ENCODE measurements at regions not wholly inside any gene's neighbourhood (a gene's known extent, or its start where the extent isn't known, plus 50 kb on each side); places are given as distances from the start of the nearest gene placed in this dataset.

DNA sequence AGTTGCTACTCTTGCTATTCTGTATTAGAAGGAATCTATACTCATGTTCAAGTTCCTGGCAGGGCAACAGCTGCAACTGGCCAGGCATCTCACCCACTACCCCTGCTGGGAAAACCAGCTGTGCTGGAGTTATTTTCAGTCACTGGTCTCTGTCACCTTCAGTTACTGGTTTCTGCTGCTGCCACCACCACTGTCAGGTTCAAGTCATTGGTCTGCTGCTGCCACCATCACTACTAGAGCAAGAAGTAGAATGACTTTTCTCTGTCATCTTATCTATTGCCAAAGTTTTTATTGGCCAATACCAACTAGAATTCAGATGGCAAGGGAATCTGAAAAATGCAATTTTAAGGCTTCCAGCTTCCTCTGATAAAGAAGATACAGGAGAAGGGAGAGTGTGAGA is 1615.2 kb downstream of the OLFM4 start:
- H3K36me3 ChIP-seq (ENCODE audit: insufficient read depth, low read length), result no peaks in the 10 kb centered on the region
- H3K27me3 ChIP-seq (ENCODE audit: insufficient read depth, low read depth, low read length), result no peaks in the 10 kb centered on the region
- no peaks in the 10 kb centered on the region for H3K79me2 ChIP-seq (replicated peaks; ENCODE audit: insufficient read depth, low read length)
- no peak overlapping the region for H3K27ac ChIP-seq (ENCODE audit: low read length)
- no peaks in the 10 kb centered on the region for H4K20me1 ChIP-seq (ENCODE audit: insufficient read depth)
- H3K9me3 ChIP-seq (ENCODE audit: low read length), result no peaks in the 10 kb centered on the region
- H3K9me2 ChIP-seq (ENCODE audit: insufficient read depth, low read length), result no peaks in the 10 kb centered on the region
- no peak overlapping the region for H2AFZ ChIP-seq (ENCODE audit: low read depth, low read length)
- no peak overlapping the region for H3K4me2 ChIP-seq (ENCODE audit: low read length)
- H3F3A ChIP-seq (ENCODE audit: insufficient read depth, low read length, poor library complexity, severe bottlenecking), result no peaks in the 10 kb centered on the region
- no peak overlapping the region for H3K9ac ChIP-seq (ENCODE audit: low read length)
- no peak overlapping the region for H3K4me3 ChIP-seq (ENCODE audit: low read length)
- TF ChIP-seq MXI1 (conservative IDR thresholded peaks at IDR 0.05; ENCODE audit: poor library complexity, severe bottlenecking) (no peak), RAD21 (conservative IDR thresholded peaks at IDR 0.05) (no peak), EZH2 (IDR thresholded peaks at IDR 0.05; ENCODE audit: borderline replicate concordance, insufficient read depth, low read length, poor library complexity, severe bottlenecking) (no peak), SMC3 (conservative IDR thresholded peaks at IDR 0.05; ENCODE audit: poor library complexity) (no peak), EP300 (conservative IDR thresholded peaks at IDR 0.05; ENCODE audit: poor library complexity, severe bottlenecking) (no peak), TAF1 (IDR thresholded peaks at IDR 0.05; ENCODE audit: low read depth) (no peak), POLR2AphosphoS5 (IDR thresholded peaks at IDR 0.05) (no peak)
- TF ChIP-seq, protein P1, sequence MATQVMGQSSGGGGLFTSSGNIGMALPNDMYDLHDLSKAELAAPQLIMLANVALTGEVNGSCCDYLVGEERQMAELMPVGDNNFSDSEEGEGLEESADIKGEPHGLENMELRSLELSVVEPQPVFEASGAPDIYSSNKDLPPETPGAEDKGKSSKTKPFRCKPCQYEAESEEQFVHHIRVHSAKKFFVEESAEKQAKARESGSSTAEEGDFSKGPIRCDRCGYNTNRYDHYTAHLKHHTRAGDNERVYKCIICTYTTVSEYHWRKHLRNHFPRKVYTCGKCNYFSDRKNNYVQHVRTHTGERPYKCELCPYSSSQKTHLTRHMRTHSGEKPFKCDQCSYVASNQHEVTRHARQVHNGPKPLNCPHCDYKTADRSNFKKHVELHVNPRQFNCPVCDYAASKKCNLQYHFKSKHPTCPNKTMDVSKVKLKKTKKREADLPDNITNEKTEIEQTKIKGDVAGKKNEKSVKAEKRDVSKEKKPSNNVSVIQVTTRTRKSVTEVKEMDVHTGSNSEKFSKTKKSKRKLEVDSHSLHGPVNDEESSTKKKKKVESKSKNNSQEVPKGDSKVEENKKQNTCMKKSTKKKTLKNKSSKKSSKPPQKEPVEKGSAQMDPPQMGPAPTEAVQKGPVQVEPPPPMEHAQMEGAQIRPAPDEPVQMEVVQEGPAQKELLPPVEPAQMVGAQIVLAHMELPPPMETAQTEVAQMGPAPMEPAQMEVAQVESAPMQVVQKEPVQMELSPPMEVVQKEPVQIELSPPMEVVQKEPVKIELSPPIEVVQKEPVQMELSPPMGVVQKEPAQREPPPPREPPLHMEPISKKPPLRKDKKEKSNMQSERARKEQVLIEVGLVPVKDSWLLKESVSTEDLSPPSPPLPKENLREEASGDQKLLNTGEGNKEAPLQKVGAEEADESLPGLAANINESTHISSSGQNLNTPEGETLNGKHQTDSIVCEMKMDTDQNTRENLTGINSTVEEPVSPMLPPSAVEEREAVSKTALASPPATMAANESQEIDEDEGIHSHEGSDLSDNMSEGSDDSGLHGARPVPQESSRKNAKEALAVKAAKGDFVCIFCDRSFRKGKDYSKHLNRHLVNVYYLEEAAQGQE (IDR thresholded peaks at IDR 0.05; ENCODE audit: borderline replicate concordance), result no peak
- TF ChIP-seq, protein P2, sequence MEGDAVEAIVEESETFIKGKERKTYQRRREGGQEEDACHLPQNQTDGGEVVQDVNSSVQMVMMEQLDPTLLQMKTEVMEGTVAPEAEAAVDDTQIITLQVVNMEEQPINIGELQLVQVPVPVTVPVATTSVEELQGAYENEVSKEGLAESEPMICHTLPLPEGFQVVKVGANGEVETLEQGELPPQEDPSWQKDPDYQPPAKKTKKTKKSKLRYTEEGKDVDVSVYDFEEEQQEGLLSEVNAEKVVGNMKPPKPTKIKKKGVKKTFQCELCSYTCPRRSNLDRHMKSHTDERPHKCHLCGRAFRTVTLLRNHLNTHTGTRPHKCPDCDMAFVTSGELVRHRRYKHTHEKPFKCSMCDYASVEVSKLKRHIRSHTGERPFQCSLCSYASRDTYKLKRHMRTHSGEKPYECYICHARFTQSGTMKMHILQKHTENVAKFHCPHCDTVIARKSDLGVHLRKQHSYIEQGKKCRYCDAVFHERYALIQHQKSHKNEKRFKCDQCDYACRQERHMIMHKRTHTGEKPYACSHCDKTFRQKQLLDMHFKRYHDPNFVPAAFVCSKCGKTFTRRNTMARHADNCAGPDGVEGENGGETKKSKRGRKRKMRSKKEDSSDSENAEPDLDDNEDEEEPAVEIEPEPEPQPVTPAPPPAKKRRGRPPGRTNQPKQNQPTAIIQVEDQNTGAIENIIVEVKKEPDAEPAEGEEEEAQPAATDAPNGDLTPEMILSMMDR (IDR thresholded peaks at IDR 0.05; ENCODE audit: poor library complexity, severe bottlenecking), result no peak

DNA sequence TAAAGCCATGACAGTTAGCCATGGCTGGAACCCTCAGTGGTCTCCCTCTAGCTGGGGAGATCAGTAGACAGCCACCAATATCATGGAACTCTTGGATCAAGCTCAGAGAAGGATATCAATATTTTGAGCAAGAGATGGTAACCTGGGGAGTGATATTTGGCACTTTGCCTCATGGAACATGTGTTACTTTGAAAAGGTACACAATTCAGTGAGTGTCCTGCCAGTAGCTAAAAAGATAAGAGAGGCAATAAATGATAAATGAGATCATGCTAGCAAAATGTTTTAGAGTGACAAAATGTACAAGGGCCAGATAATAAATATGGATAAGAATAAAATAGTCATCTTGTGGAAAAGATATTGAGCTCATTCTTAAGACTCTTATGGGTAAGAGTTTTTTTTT is 1618.7 kb downstream of the OLFM4 start:
- Histone ChIP-seq H3K4me3 (ENCODE audit: low read length) (no peak overlapping the region), H3F3A (ENCODE audit: insufficient read depth, low read length, poor library complexity, severe bottlenecking) (no peaks in the 10 kb centered on the region), H3K4me2 (ENCODE audit: low read length) (no peak overlapping the region), H4K20me1 (ENCODE audit: insufficient read depth) (no peaks in the 10 kb centered on the region), H3K9ac (ENCODE audit: low read length) (no peak overlapping the region), H3K9me2 (ENCODE audit: insufficient read depth, low read length) (no peaks in the 10 kb centered on the region), H3K27ac (ENCODE audit: low read length) (no peak overlapping the region), H3K9me3 (ENCODE audit: low read length) (no peaks in the 10 kb centered on the region), H2AFZ (ENCODE audit: low read depth, low read length) (no peak overlapping the region), H3K36me3 (ENCODE audit: insufficient read depth, low read length) (no peaks in the 10 kb centered on the region), H3K79me2 (replicated peaks; ENCODE audit: insufficient read depth, low read length) (no peaks in the 10 kb centered on the region), H3K27me3 (ENCODE audit: insufficient read depth, low read depth, low read length) (no peaks in the 10 kb centered on the region)
- TF ChIP-seq, protein P1 (IDR thresholded peaks at IDR 0.05; ENCODE audit: borderline replicate concordance), result no peak
- TF ChIP-seq EP300 (conservative IDR thresholded peaks at IDR 0.05; ENCODE audit: poor library complexity, severe bottlenecking) (no peak), TAF1 (IDR thresholded peaks at IDR 0.05; ENCODE audit: low read depth) (no peak), RAD21 (conservative IDR thresholded peaks at IDR 0.05) (no peak), EZH2 (IDR thresholded peaks at IDR 0.05; ENCODE audit: borderline replicate concordance, insufficient read depth, low read length, poor library complexity, severe bottlenecking) (no peak), MXI1 (conservative IDR thresholded peaks at IDR 0.05; ENCODE audit: poor library complexity, severe bottlenecking) (no peak), SMC3 (conservative IDR thresholded peaks at IDR 0.05; ENCODE audit: poor library complexity) (no peak), POLR2AphosphoS5 (IDR thresholded peaks at IDR 0.05) (no peak)
- TF ChIP-seq, protein P2 (IDR thresholded peaks at IDR 0.05; ENCODE audit: poor library complexity, severe bottlenecking), result no peak
